Naive B cell (primary cell): ENCODE measurements at regions not wholly inside any gene's neighbourhood (a gene's known extent, or its start where the extent isn't known, plus 50 kb on each side); places are given as distances from the start of the nearest gene placed in this dataset.
"Not testable (repeated sequence)": the region's sequence is repeated elsewhere in the genome, so short reads cannot be mapped to it uniquely, and the experiment has no call there.

ENCODE experiments used
- ATAC-seq, 2 donors: fragments of 150-1000 bp; cut with Tn5 transposase; 2 replicates each; pipeline ENCODE4 v1.10.0; 2021; ENCODE audit warnings: low read depth in 2 of 2, mild to moderate bottlenecking in 2 of 2, moderate library complexity in 2 of 2
- DNase-seq: peaks from one replicate; pipeline ENCODE4 v3.0.0; 2022
- H3K27ac Mint-ChIP-seq, 6 donors: one replicate each; pipeline ENCODE4 v1.8.0; 2020 to 2022; ENCODE audit warnings: mild to moderate bottlenecking in 6 of 6, mixed read lengths in 6 of 6, moderate library complexity in 5 of 6, inconsistent platforms in 2 of 6
- H3K27me3 Mint-ChIP-seq, 3 donors: one replicate each; pipeline ENCODE4 v1.8.0; 2021 to 2022; ENCODE audit warnings: mixed read lengths in 3 of 3, mild to moderate bottlenecking in 1 of 3
- H3K36me3 Mint-ChIP-seq, 2 donors: one replicate each; pipeline ENCODE4 v1.8.0; 2020 to 2022; ENCODE audit warnings: mixed read lengths in 2 of 2, inconsistent platforms in 1 of 2, mild to moderate bottlenecking in 1 of 2
- H3K4me1 Mint-ChIP-seq, 3 donors: one replicate each; pipeline ENCODE4 v1.8.0; 2020 to 2022; ENCODE audit warnings: mixed read lengths in 3 of 3, inconsistent platforms in 1 of 3, mild to moderate bottlenecking in 1 of 3, moderate library complexity in 1 of 3
- H3K4me3 Mint-ChIP-seq, 8 donors: one replicate each; pipeline ENCODE4 v1.8.0; 2020 to 2022; ENCODE audit warnings: mild to moderate bottlenecking in 8 of 8, mixed read lengths in 8 of 8, moderate library complexity in 8 of 8, inconsistent platforms in 2 of 8
- H3K9me3 Mint-ChIP-seq, 7 donors: one replicate each; pipeline ENCODE4 v1.8.0; 2020 to 2022; ENCODE audit warnings: mixed read lengths in 7 of 7, mild to moderate bottlenecking in 5 of 7, inconsistent platforms in 2 of 7, moderate library complexity in 1 of 7

DNA sequence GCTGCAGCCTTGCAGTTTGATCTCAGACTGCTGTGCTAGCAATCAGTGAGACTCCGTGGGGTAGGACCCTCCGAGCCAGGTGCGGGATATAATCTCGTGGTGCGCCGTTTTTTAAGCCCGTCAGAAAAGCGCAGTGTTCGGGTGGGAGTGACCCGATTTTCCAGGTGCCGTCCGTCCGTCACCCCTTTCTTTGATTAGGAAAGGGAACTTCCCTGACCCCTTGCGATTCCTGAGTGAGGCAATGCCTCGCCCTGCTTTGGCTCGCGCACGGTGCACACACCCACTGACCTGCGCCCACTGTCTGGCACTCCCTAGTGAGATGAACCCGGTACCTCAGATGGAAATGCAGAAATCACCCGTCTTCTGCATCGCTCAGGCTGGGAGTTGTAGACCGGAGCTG lies 203.2 kb downstream of the SNCAIP start:
- H3K27ac Mint-ChIP-seq, DNase-seq, H3K27me3 Mint-ChIP-seq, H3K9me3 Mint-ChIP-seq, H3K36me3 Mint-ChIP-seq, H3K4me3 Mint-ChIP-seq, ATAC-seq: not testable (repeated sequence)
- peaks cover 7 to 16% (median 9%) of the 10 kb centered on the region in 3 donors for H3K4me1 Mint-ChIP-seq

DNA sequence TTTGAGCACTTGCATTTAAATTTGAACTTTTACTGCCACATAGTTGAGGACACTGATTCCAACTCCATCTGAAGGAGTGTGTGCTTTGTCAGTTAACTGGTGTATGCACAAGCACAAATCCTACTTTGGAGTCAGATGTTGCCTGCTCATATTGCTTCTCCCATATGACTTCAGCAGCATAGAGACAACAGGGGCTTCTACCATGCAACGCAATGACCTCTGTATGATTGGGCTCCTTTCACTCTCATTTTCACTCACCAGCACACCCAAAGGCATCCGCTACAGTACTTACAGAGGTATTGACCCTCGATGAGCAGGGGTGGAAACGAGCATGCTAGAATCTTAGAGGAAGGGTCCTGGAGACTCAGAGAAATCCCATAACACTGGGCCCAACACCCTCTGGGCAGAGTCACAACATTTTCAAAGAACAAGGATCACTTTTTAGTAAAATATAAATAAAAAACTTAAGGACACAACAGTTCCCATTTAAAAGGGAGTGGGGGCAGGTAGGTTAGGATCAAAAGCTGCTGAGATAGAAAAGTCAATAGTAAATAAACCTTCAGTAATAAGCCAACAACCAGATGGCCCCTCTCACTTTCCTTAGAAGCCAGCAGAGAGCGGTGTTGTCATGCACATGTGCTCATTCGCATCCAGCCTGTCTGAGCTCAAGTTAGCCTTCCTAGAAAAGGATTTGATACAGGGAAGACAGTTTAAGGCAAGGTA lies 203.8 kb downstream of the SNCAIP start:
- Mint-ChIP-seq H3K27ac (no peak overlapping the region), H3K4me3 (no peak overlapping the region), H3K9me3 (peaks cover 0 to 2% (median 0%) of the 10 kb centered on the region in 7 donors), H3K36me3 (no peaks in the 10 kb centered on the region), H3K27me3 (peaks cover 0 to 8% (median 0%) of the 10 kb centered on the region in 3 donors), H3K4me1 (peaks cover 7 to 16% (median 9%) of the 10 kb centered on the region in 3 donors)
- DNase-seq = peak; percentile 45
- ATAC-seq = peak; percentile 73 to 80

- Mint-ChIP-seq H3K27me3 (peaks cover 0 to 8% (median 0%) of the 10 kb centered on the region in 3 donors), H3K36me3 (no peaks in the 10 kb centered on the region), H3K4me3 (no peak overlapping the region), H3K27ac (no peak overlapping the region), H3K4me1 (peaks cover 7 to 16% (median 9%) of the 10 kb centered on the region in 3 donors), H3K9me3 (peaks cover 0 to 1% (median 0%) of the 10 kb centered on the region in 7 donors)
- ATAC-seq (no peak), DNase-seq (no peak)
These were observed 204.4 kb downstream of the SNCAIP start for GRCh38 chr5:122516432-122516743.

- no peak overlapping the region for H3K4me3 Mint-ChIP-seq
- peak overlapping the region in 2 of 6 donors; percentile 2 to 22 for H3K27ac Mint-ChIP-seq
- H3K27me3 Mint-ChIP-seq = peaks cover 0 to 8% (median 0%) of the 10 kb centered on the region in 3 donors
- peaks cover 7 to 16% (median 9%) of the 10 kb centered on the region in 3 donors for H3K4me1 Mint-ChIP-seq
- DNase-seq (no peak), ATAC-seq (no peak)
- H3K36me3 Mint-ChIP-seq = no peaks in the 10 kb centered on the region
- H3K9me3 Mint-ChIP-seq = no peaks in the 10 kb centered on the region
These were observed 205.1 kb downstream of the SNCAIP start for GRCh38 chr5:122517091-122517490.

DNA sequence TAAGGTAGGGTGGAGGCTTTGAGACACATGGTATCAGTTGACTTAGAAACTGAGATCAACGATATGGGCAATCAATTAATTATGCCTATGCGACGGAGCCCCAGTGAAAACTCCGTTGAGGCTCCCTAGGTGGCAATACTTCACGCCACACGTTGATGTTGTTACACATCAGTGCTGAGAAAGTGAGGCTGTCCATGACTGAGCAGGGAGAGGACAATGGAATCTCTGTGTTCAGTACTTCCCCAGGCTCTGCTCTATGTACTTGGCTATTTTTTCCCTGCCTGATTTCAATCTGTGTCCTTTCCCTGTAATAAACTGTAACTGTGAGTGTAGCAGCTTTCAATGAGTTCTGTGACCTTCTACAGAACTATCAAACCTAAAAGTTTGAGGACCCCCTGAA lies 211.7 kb downstream of the SNCAIP start:
- H3K36me3 Mint-ChIP-seq = peaks cover 7 to 8% of the 10 kb centered on the region in 2 donors
- H3K27me3 Mint-ChIP-seq = peaks cover 0 to 27% (median 11%) of the 10 kb centered on the region in 3 donors
- H3K4me3 Mint-ChIP-seq = no peak overlapping the region
- H3K4me1 Mint-ChIP-seq = no peaks in the 10 kb centered on the region
- DNase-seq (no peak), ATAC-seq (no peak)
- H3K9me3 Mint-ChIP-seq = peaks cover 0 to 7% (median 0%) of the 10 kb centered on the region in 7 donors
- H3K27ac Mint-ChIP-seq = peak overlapping the region in 1 of 6 donors; percentile 72

DNA sequence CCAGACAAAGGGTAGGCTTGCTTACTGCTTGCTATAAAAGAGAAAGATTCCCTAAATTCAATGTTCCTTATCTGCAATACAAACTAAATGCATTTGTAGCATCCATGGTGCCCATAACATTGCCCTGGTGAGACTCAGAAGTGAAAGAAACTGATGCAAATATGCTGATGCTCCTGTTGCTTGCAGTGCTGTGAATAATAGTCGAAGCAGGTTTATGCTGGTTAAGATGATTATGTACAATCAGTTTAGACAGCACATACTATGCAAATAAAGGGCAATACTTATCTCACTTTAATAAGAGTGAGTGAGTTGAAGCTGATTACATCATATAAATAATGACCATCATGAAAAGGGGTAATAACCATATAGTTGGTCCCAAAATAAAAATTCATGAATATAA lies 215.5 kb downstream of the SNCAIP start:
- peaks cover 7 to 8% of the 10 kb centered on the region in 2 donors for H3K36me3 Mint-ChIP-seq
- peaks cover 15 to 24% (median 16%) of the 10 kb centered on the region in 3 donors for H3K27me3 Mint-ChIP-seq
- no peak overlapping the region for H3K27ac Mint-ChIP-seq
- peaks cover 0 to 7% (median 0%) of the 10 kb centered on the region in 7 donors for H3K9me3 Mint-ChIP-seq
- ATAC-seq (no peak), DNase-seq (no peak)
- no peak overlapping the region for H3K4me3 Mint-ChIP-seq
- peaks cover 0 to 11% (median 4%) of the 10 kb centered on the region in 3 donors for H3K4me1 Mint-ChIP-seq

DNA sequence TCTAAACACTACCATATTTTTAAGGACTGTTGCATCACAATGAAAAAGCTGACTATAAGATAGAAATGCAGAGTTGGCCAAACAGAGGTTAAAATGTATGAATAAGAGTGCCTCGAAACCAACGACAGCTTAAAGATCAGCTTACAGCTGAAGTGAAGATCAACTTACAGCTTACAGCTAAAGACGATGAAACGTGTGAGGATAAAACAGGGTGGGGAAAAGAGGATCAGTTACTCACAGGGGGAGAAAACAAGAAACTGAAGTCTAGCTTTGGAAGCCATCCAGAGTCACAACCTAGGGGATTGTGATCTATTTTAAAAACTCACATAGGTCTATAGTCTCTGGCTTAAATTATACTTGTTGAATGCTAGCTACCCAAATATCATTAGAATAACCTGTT lies 220.0 kb downstream of the SNCAIP start:
- Mint-ChIP-seq H3K27ac (no peak overlapping the region), H3K36me3 (no peaks in the 10 kb centered on the region), H3K9me3 (peaks cover 0 to 2% (median 0%) of the 10 kb centered on the region in 7 donors), H3K4me3 (no peak overlapping the region), H3K27me3 (peaks cover 14 to 21% (median 18%) of the 10 kb centered on the region in 3 donors), H3K4me1 (peaks cover 0 to 11% (median 4%) of the 10 kb centered on the region in 3 donors)
- DNase-seq = no peak
- ATAC-seq = no peak

- Mint-ChIP-seq H3K27ac (no peak overlapping the region), H3K4me1 (peaks cover 0 to 11% (median 4%) of the 10 kb centered on the region in 3 donors), H3K27me3 (peaks cover 15 to 22% (median 18%) of the 10 kb centered on the region in 3 donors), H3K4me3 (no peak overlapping the region), H3K9me3 (peaks cover 0 to 2% (median 0%) of the 10 kb centered on the region in 7 donors), H3K36me3 (no peaks in the 10 kb centered on the region)
- DNase-seq = no peak
- no peak for ATAC-seq
These were observed 221.8 kb downstream of the SNCAIP start for GRCh38 chr5:122533825-122534224.

- H3K27ac Mint-ChIP-seq = no peak overlapping the region
- peaks cover 0 to 4% (median 0%) of the 10 kb centered on the region in 7 donors for H3K9me3 Mint-ChIP-seq
- H3K4me1 Mint-ChIP-seq = peaks cover 0 to 11% (median 4%) of the 10 kb centered on the region in 3 donors
- ATAC-seq (no peak), DNase-seq (no peak)
- peaks cover 0 to 4% of the 10 kb centered on the region in 2 donors for H3K36me3 Mint-ChIP-seq
- no peak overlapping the region for H3K4me3 Mint-ChIP-seq
- peaks cover 22 to 30% (median 23%) of the 10 kb centered on the region in 3 donors for H3K27me3 Mint-ChIP-seq
These were observed 222.8 kb downstream of the SNCAIP start for GRCh38 chr5:122534829-122535228.

- Mint-ChIP-seq H3K36me3 (peaks cover 4 to 7% of the 10 kb centered on the region in 2 donors), H3K9me3 (peaks cover 0 to 2% (median 0%) of the 10 kb centered on the region in 7 donors), H3K4me1 (no peaks in the 10 kb centered on the region), H3K27ac (no peak overlapping the region), H3K4me3 (no peak overlapping the region), H3K27me3 (peaks cover 21 to 49% (median 45%) of the 10 kb centered on the region in 3 donors)
- DNase-seq = no peak
- no peak for ATAC-seq
These were observed 229.4 kb downstream of the SNCAIP start for GRCh38 chr5:122541388-122541787.

DNA sequence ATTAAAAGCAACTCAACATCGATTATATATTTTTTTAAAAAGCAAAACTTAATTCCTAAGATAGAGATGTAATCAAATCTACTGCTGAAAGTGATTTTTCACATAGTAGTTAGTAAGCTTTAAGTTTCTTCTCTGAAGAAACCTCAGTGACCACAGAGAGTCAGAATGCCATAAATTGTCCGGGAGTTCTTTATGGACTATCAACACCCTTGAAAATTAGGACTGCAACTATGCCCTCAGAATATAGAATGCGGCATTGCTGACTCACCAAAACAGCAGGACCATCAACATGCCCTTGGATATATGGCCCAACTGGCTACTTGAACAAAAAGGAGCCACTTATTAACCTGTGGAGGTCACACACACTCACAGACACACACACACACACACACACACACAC lies 228.9 kb upstream of the SNX2 start:
- DNase-seq (no peak), ATAC-seq (no peak)
- Mint-ChIP-seq H3K4me3 (no peak overlapping the region), H3K36me3 (peaks cover 5 to 7% of the 10 kb centered on the region in 2 donors), H3K4me1 (peaks cover 0 to 5% (median 0%) of the 10 kb centered on the region in 3 donors), H3K9me3 (peaks cover 0 to 13% (median 4%) of the 10 kb centered on the region in 7 donors), H3K27me3 (peaks cover 7 to 43% (median 31%) of the 10 kb centered on the region in 3 donors), H3K27ac (no peak overlapping the region)

DNA sequence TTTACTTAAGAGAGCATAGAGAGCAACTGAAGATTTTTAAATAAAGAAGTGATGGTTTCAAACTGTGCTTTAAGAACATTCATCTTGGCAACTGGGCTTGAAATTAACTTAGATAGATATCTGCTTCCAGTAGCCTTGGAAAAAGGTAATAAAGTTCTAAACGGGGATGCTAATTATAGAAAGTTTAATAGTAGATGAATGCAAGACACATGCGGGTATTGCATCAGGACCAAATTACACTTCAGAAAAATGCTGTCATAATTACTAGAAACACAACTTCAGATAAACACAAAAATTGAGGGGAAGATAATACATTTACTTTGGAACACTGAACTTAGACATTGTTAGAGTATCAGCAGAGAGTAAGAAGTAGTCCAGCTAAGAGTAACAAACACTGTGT lies 227.7 kb upstream of the SNX2 start:
- H3K9me3 Mint-ChIP-seq = peaks cover 0 to 13% (median 4%) of the 10 kb centered on the region in 7 donors
- ATAC-seq = no peak
- no peak for DNase-seq
- H3K27ac Mint-ChIP-seq = no peak overlapping the region
- no peak overlapping the region for H3K4me3 Mint-ChIP-seq
- H3K4me1 Mint-ChIP-seq = peaks cover 0 to 5% (median 0%) of the 10 kb centered on the region in 3 donors
- H3K27me3 Mint-ChIP-seq = peaks cover 2 to 34% (median 20%) of the 10 kb centered on the region in 3 donors
- H3K36me3 Mint-ChIP-seq = peaks cover 5 to 7% of the 10 kb centered on the region in 2 donors

GRCh38 chr5:122547669-122548068 lies 227.2 kb upstream of the SNX2 start:
- Mint-ChIP-seq H3K4me3 (no peak overlapping the region), H3K36me3 (peaks cover 5 to 7% of the 10 kb centered on the region in 2 donors)

GRCh38 chr5:122559676-122560075 lies 215.2 kb upstream of the SNX2 start:
- Mint-ChIP-seq H3K27me3 (peaks cover 7 to 27% (median 20%) of the 10 kb centered on the region in 3 donors), H3K27ac (no peak overlapping the region), H3K4me1 (peaks cover 0 to 5% (median 1%) of the 10 kb centered on the region in 3 donors), H3K4me3 (no peak overlapping the region), H3K36me3 (peaks cover 0 to 4% of the 10 kb centered on the region in 2 donors), H3K9me3 (peaks cover 4 to 22% (median 10%) of the 10 kb centered on the region in 7 donors)
- no peak for ATAC-seq
- no peak for DNase-seq

More at GRCh38 chr5:122547669-122548068, 227.2 kb upstream of the SNX2 start:
- Mint-ChIP-seq H3K27ac (no peak overlapping the region), H3K9me3 (peaks cover 0 to 13% (median 4%) of the 10 kb centered on the region in 7 donors), H3K27me3 (peaks cover 0 to 31% (median 16%) of the 10 kb centered on the region in 3 donors), H3K4me1 (peaks cover 0 to 5% (median 0%) of the 10 kb centered on the region in 3 donors)
- no peak for ATAC-seq
- no peak for DNase-seq
